T47D (cell line): ENCODE measurements at regions not wholly inside any gene's neighbourhood (a gene's known extent, or its start where the extent isn't known, plus 50 kb on each side); places are given as distances from the start of the nearest gene placed in this dataset.
A peak's percentile ranks its signal among the peaks of the same experiment; 100 is the strongest.
"Not testable (repeated sequence)": the region's sequence is repeated elsewhere in the genome, so short reads cannot be mapped to it uniquely, and the experiment has no call there.

Experiments
- DNase-seq, 2 experiments: peaks; one replicate each; pipeline versions ENCODE4 v3.0.0 to v3.0.0-alpha.2; 2011 to 2012; ENCODE audit warnings: low read depth in 1 of 2, low spot score in 1 of 2
- JUND ChIP-seq: IDR thresholded peaks from 2 replicates; pipeline ENCODE4 v1.6.1; 2012; ENCODE audit warnings: low read depth
- in situ Hi-C: cut with HindIII; loops from 2 replicates; pipeline ENCODE4 v1.10.0; 2016; ENCODE audit warnings: low sequenced_read_pairs, low pct_unique_long_range_greater_than_20kb

GRCh38 chr17:37824534-37825485, 80.0 kb upstream of the HNF1B start:
- no peak for TF ChIP-seq JUND
- DNase-seq, result no peak
- in situ Hi-C loops, result no loop called here

GRCh38 chr17:37823996-37824395, 79.1 kb upstream of the HNF1B start:
- TF ChIP-seq JUND, result no peak
- no peak for DNase-seq
- in situ Hi-C loops, result no loop called here

GRCh38 chr17:37820995-37821713, 76.3 kb upstream of the HNF1B start:
- in situ Hi-C loops, result no loop called here
- TF ChIP-seq JUND, result no peak
- DNase-seq, result no peak

GRCh38 chr17:37820313-37820994, 75.6 kb upstream of the HNF1B start:
- DNase-seq, result no peak
- in situ Hi-C loops, result no loop called here
- TF ChIP-seq JUND, result no peak

- TF ChIP-seq JUND, result no peak
- in situ Hi-C loops, result no loop called here
- DNase-seq, result peak in 1 of 2 experiments; percentile 41
These were observed 73.8 kb upstream of the HNF1B start for GRCh38 chr17:37818689-37819088.

- DNase-seq, result peak in 1 of 2 experiments; percentile 69
- no peak for TF ChIP-seq JUND
- in situ Hi-C loops, result no loop called here
These were observed 72.1 kb upstream of the HNF1B start for GRCh38 chr17:37816950-37817349.

- TF ChIP-seq JUND, result no peak
- in situ Hi-C loops, result no loop called here
- no peak for DNase-seq
These were observed 70.7 kb upstream of the HNF1B start for GRCh38 chr17:37815536-37815935.

GRCh38 chr17:37813751-37814150, 68.9 kb upstream of the HNF1B start:
- no peak for TF ChIP-seq JUND
- DNase-seq, result no peak
- in situ Hi-C loops, result no loop called here

- in situ Hi-C loops, DNase-seq: not testable (repeated sequence)
These were observed 64.0 kb upstream of the HNF1B start for GRCh38 chr17:37808846-37809245.

GRCh38 chr17:37802712-37803416, 58.0 kb upstream of the HNF1B start:
- TF ChIP-seq JUND, result no peak
- DNase-seq, result no peak
- in situ Hi-C loops, result no loop called here

- DNase-seq, result no peak
- TF ChIP-seq JUND, result no peak
- in situ Hi-C loops, result no loop called here
These were observed 57.3 kb upstream of the HNF1B start for GRCh38 chr17:37802061-37802595.

GRCh38 chr17:37801171-37801570, 56.3 kb upstream of the HNF1B start:
- in situ Hi-C loops, result no loop called here
- TF ChIP-seq JUND, result no peak
- DNase-seq, result no peak
